Lower leg skin (tissue), 3 donors: ENCODE measurements at regions not wholly inside any gene's neighbourhood (a gene's known extent, or its start where the extent isn't known, plus 50 kb on each side); places are given as distances from the start of the nearest gene placed in this dataset.

Experiments used
- CTCF ChIP-seq, 3 donors: fragments of 450-650 bp; IDR thresholded peaks; one replicate each; pipeline ENCODE4 v1.5.1; 2016; ENCODE audit warnings: antibody characterized with exemption in 3 of 3, mild to moderate bottlenecking in 3 of 3, moderate library complexity in 2 of 3
- POLR2A ChIP-seq, 2 donors: fragments of 450-650 bp; IDR thresholded peaks; one replicate each; pipeline ENCODE4 v1.6.1; 2016 to 2017; ENCODE audit warnings: antibody characterized with exemption in 2 of 2, mild to moderate bottlenecking in 1 of 2, moderate library complexity in 1 of 2

- TF ChIP-seq CTCF (IDR thresholded peaks at IDR 0.05) (no peak), POLR2A (IDR thresholded peaks at IDR 0.05) (no peak)
Observed at GRCh38 chr4:33561259-33561658, 2683.1 kb downstream of the ARAP2 start.
